Keratinocyte (primary cell): ENCODE measurements at regions not wholly inside any gene's neighbourhood (a gene's known extent, or its start where the extent isn't known, plus 50 kb on each side); places are given as distances from the start of the nearest gene placed in this dataset.

Experiments
- DNase-seq: peaks from one replicate; pipeline ENCODE4 v3.0.0-alpha.2; 2011; ENCODE audit warnings: low read depth, missing footprints, low spot score
- FAIRE-seq: peaks from 2 replicates; lab custom pipeline; 2011; peaks lifted over from hg19 to GRCh38; lab: Jason Lieb, UNC
- H2AFZ ChIP-seq: 2 replicates; pipeline ENCODE4 v1.6.0; 2012; ENCODE audit warnings: low read length, control low read depth, inconsistent platforms; ENCODE audit not compliant: control insufficient read depth
- H3K27ac ChIP-seq: 2 replicates; pipeline ENCODE4 v1.5.1; 2011; ENCODE audit warnings: low read length; ENCODE audit not compliant: control insufficient read depth, insufficient read depth
- H3K27me3 ChIP-seq: 3 replicates; pipeline ENCODE4 v1.6.0; 2011; ENCODE audit warnings: low read length; ENCODE audit not compliant: control insufficient read depth, insufficient read depth; ENCODE audit errors: extremely low read depth
- H3K36me3 ChIP-seq, 2 experiments: 2 replicates in 1 of 2; 3 replicates in 1 of 2; pipeline ENCODE4 v1.5.1; 2011; ENCODE audit warnings: low read length in 2 of 2, mild to moderate bottlenecking in 1 of 2; ENCODE audit not compliant: control insufficient read depth in 2 of 2, insufficient read depth in 2 of 2; ENCODE audit errors: extremely low read depth in 1 of 2
- H3K4me1 ChIP-seq: 3 replicates; pipeline ENCODE4 v1.5.1; 2011; ENCODE audit warnings: low read length; ENCODE audit not compliant: control insufficient read depth, insufficient read depth; ENCODE audit errors: extremely low read depth
- H3K4me2 ChIP-seq: 3 replicates; pipeline ENCODE4 v1.6.0; 2011; ENCODE audit warnings: low read depth, low read length; ENCODE audit not compliant: control insufficient read depth, insufficient read depth; ENCODE audit errors: extremely low read depth
- H3K4me3 ChIP-seq, 3 experiments: fragments of 200-600 bp in 1 of 3; sonication (generic) in 1 of 3; 2 replicates in 2 of 3; 3 replicates in 1 of 3; pipeline ENCODE4 v1.5.1; 2011 to 2016; ENCODE audit warnings: low read length in 3 of 3, mild to moderate bottlenecking in 3 of 3, control low read depth in 2 of 3, inconsistent platforms in 1 of 3, low read depth in 1 of 3, mixed read lengths in 1 of 3, mixed run types in 1 of 3, moderate library complexity in 1 of 3; ENCODE audit not compliant: control insufficient read depth in 2 of 3, insufficient read depth in 2 of 3; ENCODE audit errors: extremely low read depth in 1 of 3
- H3K79me2 ChIP-seq: 2 replicates; pipeline ENCODE4 v1.6.0; 2012; ENCODE audit warnings: low read length; ENCODE audit not compliant: control insufficient read depth, insufficient read depth
- H3K9ac ChIP-seq: 3 replicates; pipeline ENCODE4 v1.6.0; 2011; ENCODE audit warnings: low read length; ENCODE audit not compliant: control insufficient read depth, insufficient read depth; ENCODE audit errors: extremely low read depth
- H3K9me1 ChIP-seq: 3 replicates; pipeline ENCODE4 v1.6.0; 2011; ENCODE audit warnings: low read length; ENCODE audit not compliant: control insufficient read depth, insufficient read depth; ENCODE audit errors: extremely low read depth
- H3K9me3 ChIP-seq: 2 replicates; pipeline ENCODE4 v1.5.1; 2012; ENCODE audit warnings: low read depth, low read length; ENCODE audit not compliant: control insufficient read depth
- H4K20me1 ChIP-seq: 3 replicates; pipeline ENCODE4 v1.6.0; 2011; ENCODE audit warnings: low read length; ENCODE audit not compliant: control insufficient read depth, insufficient read depth; ENCODE audit errors: extremely low read depth
- EZH2 ChIP-seq: IDR thresholded peaks from one replicate; pipeline ENCODE4 v1.6.1; 2012; ENCODE audit warnings: inconsistent platforms, mild to moderate bottlenecking, low read length, moderate library complexity
- dilution Hi-C: fragments of 300-500 bp; cut with MboI; formaldehyde crosslinking; loops from one replicate; pipeline ENCODE4 v1.7.0; 2020; ENCODE audit warnings: low sequenced_read_pairs; ENCODE audit not compliant: extremely low pct_ligation_motif_present
- TF ChIP-seq, protein P1 (sequence below), 3 experiments: IDR thresholded peaks in 1 of 3; conservative IDR thresholded peaks in 1 of 3; optimal IDR thresholded peaks in 1 of 3; 2 replicates in 2 of 3; 3 replicates in 1 of 3; pipeline versions ENCODE3 to v1.5.1; 2011; ENCODE audit warnings: low read length in 3 of 3, mild to moderate bottlenecking in 3 of 3, moderate library complexity in 2 of 3, control low read depth in 1 of 3, inconsistent platforms in 1 of 3; ENCODE audit not compliant: insufficient read depth in 2 of 3; ENCODE audit errors: extremely low read depth in 1 of 3

GRCh38 chr13:26971990-26972887 lies 199.4 kb downstream of the USP12 start:
- H3K27ac ChIP-seq = no peak overlapping the region
- H3K4me2 ChIP-seq = no peak overlapping the region
- no peaks in the 10 kb centered on the region for H3K79me2 ChIP-seq
- no peaks in the 10 kb centered on the region for H3K36me3 ChIP-seq
- DNase-seq = no peak
- peaks cover 9% of the 10 kb centered on the region for H3K27me3 ChIP-seq
- no peaks in the 10 kb centered on the region for H4K20me1 ChIP-seq
- no peaks in the 10 kb centered on the region for H3K9me3 ChIP-seq
- no peak overlapping the region for H2AFZ ChIP-seq
- TF ChIP-seq, protein P1, sequence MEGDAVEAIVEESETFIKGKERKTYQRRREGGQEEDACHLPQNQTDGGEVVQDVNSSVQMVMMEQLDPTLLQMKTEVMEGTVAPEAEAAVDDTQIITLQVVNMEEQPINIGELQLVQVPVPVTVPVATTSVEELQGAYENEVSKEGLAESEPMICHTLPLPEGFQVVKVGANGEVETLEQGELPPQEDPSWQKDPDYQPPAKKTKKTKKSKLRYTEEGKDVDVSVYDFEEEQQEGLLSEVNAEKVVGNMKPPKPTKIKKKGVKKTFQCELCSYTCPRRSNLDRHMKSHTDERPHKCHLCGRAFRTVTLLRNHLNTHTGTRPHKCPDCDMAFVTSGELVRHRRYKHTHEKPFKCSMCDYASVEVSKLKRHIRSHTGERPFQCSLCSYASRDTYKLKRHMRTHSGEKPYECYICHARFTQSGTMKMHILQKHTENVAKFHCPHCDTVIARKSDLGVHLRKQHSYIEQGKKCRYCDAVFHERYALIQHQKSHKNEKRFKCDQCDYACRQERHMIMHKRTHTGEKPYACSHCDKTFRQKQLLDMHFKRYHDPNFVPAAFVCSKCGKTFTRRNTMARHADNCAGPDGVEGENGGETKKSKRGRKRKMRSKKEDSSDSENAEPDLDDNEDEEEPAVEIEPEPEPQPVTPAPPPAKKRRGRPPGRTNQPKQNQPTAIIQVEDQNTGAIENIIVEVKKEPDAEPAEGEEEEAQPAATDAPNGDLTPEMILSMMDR (optimal IDR thresholded peaks at IDR 0.05 in 1 of 3, IDR thresholded peaks at IDR 0.05 in 1 of 3, conservative IDR thresholded peaks at IDR 0.05 in 1 of 3; ENCODE audit: extremely low read depth in 1 of 3, insufficient read depth in 2 of 3, low read length in 3 of 3) = peak; percentile 53 to 76 (median 73)
- no peak for TF ChIP-seq EZH2
- H3K9me1 ChIP-seq = no peaks in the 10 kb centered on the region
- no peak overlapping the region for H3K4me3 ChIP-seq
- no peak overlapping the region for H3K9ac ChIP-seq
- FAIRE-seq = no peak
- no peaks in the 10 kb centered on the region for H3K4me1 ChIP-seq
- dilution Hi-C loops = no loop called here

GRCh38 chr13:26968431-26969341 lies 202.9 kb downstream of the USP12 start:
- Histone ChIP-seq H4K20me1 (no peaks in the 10 kb centered on the region), H3K36me3 (no peaks in the 10 kb centered on the region), H3K9me3 (no peaks in the 10 kb centered on the region), H3K9me1 (no peaks in the 10 kb centered on the region), H3K27me3 (peaks cover 14% of the 10 kb centered on the region), H2AFZ (no peak overlapping the region), H3K9ac (no peak overlapping the region), H3K4me1 (no peaks in the 10 kb centered on the region), H3K4me2 (no peak overlapping the region), H3K27ac (no peak overlapping the region), H3K4me3 (no peak overlapping the region), H3K79me2 (no peaks in the 10 kb centered on the region)
- DNase-seq (no peak), FAIRE-seq (no peak)
- dilution Hi-C loops = no loop called here
- TF ChIP-seq, protein P1 (optimal IDR thresholded peaks at IDR 0.05 in 1 of 3, IDR thresholded peaks at IDR 0.05 in 1 of 3, conservative IDR thresholded peaks at IDR 0.05 in 1 of 3; ENCODE audit: extremely low read depth in 1 of 3, insufficient read depth in 2 of 3, low read length in 3 of 3) = no peak
- TF ChIP-seq EZH2 = no peak
